COLO668 (cell line): ENCODE measurements at regions not wholly inside any gene's neighbourhood (a gene's known extent, or its start where the extent isn't known, plus 50 kb on each side); places are given as distances from the start of the nearest gene placed in this dataset.

Experiments used
- DNase-seq: peaks from one replicate; lab custom pipeline; 2025; ENCODE audit not compliant: unreplicated experiment; lab: John Stamatoyannopoulos, UW

- peak; percentile 58 for DNase-seq
Observed at GRCh38 chr3:194265505-194265892, 85.6 kb downstream of the CPN2 start.

GRCh38 chr3:194265996-194266964, 84.8 kb downstream of the CPN2 start:
- DNase-seq, result no peak

GRCh38 chr3:194267744-194268653, 83.1 kb downstream of the CPN2 start:
- no peak for DNase-seq

- DNase-seq, result no peak
Observed at GRCh38 chr3:194268654-194269512, 82.2 kb downstream of the CPN2 start.

GRCh38 chr3:194269610-194270145, 81.5 kb downstream of the CPN2 start:
- peak; percentile 5 for DNase-seq

GRCh38 chr3:194270627-194271459, 80.3 kb downstream of the CPN2 start:
- no peak for DNase-seq

GRCh38 chr3:194271460-194272035, 79.6 kb downstream of the CPN2 start:
- no peak for DNase-seq

GRCh38 chr3:194272221-194272620, 78.9 kb downstream of the CPN2 start:
- DNase-seq, result no peak

- DNase-seq, result no peak
Observed at GRCh38 chr3:194272861-194273742, 78.0 kb downstream of the CPN2 start.

- DNase-seq, result no peak
Observed at GRCh38 chr3:194273743-194274310, 77.3 kb downstream of the CPN2 start.

GRCh38 chr3:194274424-194275085, 76.6 kb downstream of the CPN2 start:
- DNase-seq, result no peak

GRCh38 chr3:194275291-194275690, 75.8 kb downstream of the CPN2 start:
- DNase-seq, result no peak

- DNase-seq, result no peak
Observed at GRCh38 chr3:194275721-194276120, 75.4 kb downstream of the CPN2 start.

GRCh38 chr3:194276768-194277103, 74.4 kb downstream of the CPN2 start:
- no peak for DNase-seq

- DNase-seq, result no peak
Observed at GRCh38 chr3:194277104-194277785, 73.9 kb downstream of the CPN2 start.

- no peak for DNase-seq
Observed at GRCh38 chr3:194277786-194278130, 73.4 kb downstream of the CPN2 start.

- DNase-seq, result no peak
Observed at GRCh38 chr3:194278186-194278845, 72.8 kb downstream of the CPN2 start.
